ENCODE measurements at regions not wholly inside any gene's neighbourhood (a gene's known extent, or its start where the extent isn't known, plus 50 kb on each side); places are given as distances from the start of the nearest gene placed in this dataset.

DNA sequence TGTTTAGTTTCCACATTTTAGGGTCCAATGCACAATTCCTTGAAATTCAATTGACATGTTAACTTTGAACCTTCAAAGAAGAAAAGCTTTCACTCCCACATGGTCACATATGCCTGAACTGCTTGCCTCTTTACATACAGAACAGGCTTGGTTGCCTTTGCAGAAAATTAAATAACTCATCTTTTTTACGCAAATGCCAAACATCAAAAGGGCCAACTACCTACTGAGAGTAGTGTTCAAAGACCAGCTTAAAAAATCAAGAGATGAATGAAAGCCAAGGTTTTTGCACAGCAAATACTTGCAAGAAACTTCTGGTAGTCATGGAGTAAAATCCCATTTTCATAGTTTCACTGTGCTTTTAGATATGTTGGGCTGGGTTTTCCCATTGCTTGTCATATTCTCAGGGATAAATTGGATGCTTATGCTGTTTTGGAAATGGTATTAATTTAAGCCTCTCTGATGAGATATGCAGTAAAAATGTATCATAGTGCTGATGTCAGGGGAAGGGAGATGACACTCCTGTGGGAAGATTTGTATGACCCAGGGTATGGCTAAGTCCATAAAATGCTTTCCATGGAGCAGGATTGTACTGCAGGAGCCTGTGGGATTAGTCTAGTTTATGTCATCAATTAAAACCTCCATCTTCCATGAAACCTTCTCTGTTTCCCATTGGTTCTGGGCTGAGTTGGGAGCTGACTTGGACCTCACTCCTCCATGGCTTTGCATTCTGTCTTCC, 60.6 kb upstream of the DARS1 start (continued):
- TF ChIP-seq HSF4 (CRISPR knock-in tag; IDR thresholded peaks at IDR 0.05; ENCODE audit: borderline replicate concordance): no peak
- no peak for TF ChIP-seq MCM5 (IDR thresholded peaks at IDR 0.05; ENCODE audit: low read depth)
- TF ChIP-seq, protein P1, sequence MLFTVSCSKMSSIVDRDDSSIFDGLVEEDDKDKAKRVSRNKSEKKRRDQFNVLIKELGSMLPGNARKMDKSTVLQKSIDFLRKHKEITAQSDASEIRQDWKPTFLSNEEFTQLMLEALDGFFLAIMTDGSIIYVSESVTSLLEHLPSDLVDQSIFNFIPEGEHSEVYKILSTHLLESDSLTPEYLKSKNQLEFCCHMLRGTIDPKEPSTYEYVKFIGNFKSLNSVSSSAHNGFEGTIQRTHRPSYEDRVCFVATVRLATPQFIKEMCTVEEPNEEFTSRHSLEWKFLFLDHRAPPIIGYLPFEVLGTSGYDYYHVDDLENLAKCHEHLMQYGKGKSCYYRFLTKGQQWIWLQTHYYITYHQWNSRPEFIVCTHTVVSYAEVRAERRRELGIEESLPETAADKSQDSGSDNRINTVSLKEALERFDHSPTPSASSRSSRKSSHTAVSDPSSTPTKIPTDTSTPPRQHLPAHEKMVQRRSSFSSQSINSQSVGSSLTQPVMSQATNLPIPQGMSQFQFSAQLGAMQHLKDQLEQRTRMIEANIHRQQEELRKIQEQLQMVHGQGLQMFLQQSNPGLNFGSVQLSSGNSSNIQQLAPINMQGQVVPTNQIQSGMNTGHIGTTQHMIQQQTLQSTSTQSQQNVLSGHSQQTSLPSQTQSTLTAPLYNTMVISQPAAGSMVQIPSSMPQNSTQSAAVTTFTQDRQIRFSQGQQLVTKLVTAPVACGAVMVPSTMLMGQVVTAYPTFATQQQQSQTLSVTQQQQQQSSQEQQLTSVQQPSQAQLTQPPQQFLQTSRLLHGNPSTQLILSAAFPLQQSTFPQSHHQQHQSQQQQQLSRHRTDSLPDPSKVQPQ (CRISPR knock-in tag; IDR thresholded peaks at IDR 0.05; ENCODE audit: borderline replicate concordance): no peak
- no peak for TF ChIP-seq FOS (IDR thresholded peaks at IDR 0.05; ENCODE audit: extremely low read depth, insufficient read length)
- no peak for TF ChIP-seq DNMT1 (IDR thresholded peaks at IDR 0.05)
- TF ChIP-seq ARID2 (IDR thresholded peaks at IDR 0.05): no peak
- TF ChIP-seq SMAD2 (IDR thresholded peaks at IDR 0.05; ENCODE audit: low read depth, low read length): no peak

DNA sequence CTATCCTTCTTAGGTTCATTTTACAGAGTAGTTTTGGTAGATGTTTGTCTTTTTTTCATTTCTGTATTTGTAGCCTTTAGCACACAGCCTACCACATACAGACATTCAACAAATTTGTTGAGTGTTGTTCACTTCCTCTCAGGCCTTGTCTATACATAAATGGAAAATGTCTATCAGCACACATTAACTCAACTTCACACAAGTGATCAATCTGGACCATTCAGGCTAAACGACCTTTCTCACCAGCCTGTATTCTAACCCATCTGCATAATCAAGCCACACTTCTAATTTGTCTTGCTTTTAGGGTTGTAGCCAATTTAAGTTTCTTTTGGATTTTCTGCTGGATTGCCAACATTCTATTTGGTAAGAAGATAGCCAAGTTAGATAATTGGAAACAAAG, 59.9 kb upstream of the DARS1 start:
- Histone ChIP-seq H3K9me1 (ENCODE audit: control insufficient read depth, insufficient read depth, low read length) (no peaks in the 10 kb centered on the region), H3K36me3 (ENCODE audit: control insufficient read depth, insufficient read depth, low read length) (no peaks in the 10 kb centered on the region), H3K27ac (ENCODE audit: extremely low read depth, low read depth, low read length) (no peak overlapping the region), H3K4me1 (replicated peaks in 1 of 2; ENCODE audit: control insufficient read depth in 2 of 2, insufficient read depth in 2 of 2, low read length in 2 of 2) (no peaks in the 10 kb centered on the region), H3K27me3 (ENCODE audit: control insufficient read depth in 2 of 2, insufficient read depth in 2 of 2, low read length in 2 of 2) (peaks cover 0 to 4% of the 10 kb centered on the region in 2 experiments; a peak in 2 of 5 replicates), H3K9ac (ENCODE audit: insufficient read depth in 1 of 2, low read depth in 2 of 2, low read length in 2 of 2) (no peak overlapping the region), H3K4me3 (no peak overlapping the region), H3K9me3 (replicated peaks; ENCODE audit: control insufficient read depth, insufficient read depth, low read depth, low read length) (no peaks in the 10 kb centered on the region), H4K20me1 (replicated peaks; ENCODE audit: control insufficient read depth, insufficient read depth, low read length) (no peaks in the 10 kb centered on the region), H3K4me2 (ENCODE audit: insufficient read depth, low read length) (no peak overlapping the region), H2AFZ (ENCODE audit: low read depth, low read length) (no peak overlapping the region), H3K79me2 (ENCODE audit: control insufficient read depth, insufficient read depth, low read length) (no peaks in the 10 kb centered on the region)
- no peak for FAIRE-seq
- no peak for TF ChIP-seq RUNX1 (IDR thresholded peaks at IDR 0.05; ENCODE audit: low read depth)
- no peak for DNase-seq (ENCODE audit: extremely low read depth in 1 of 4, low spot score in 3 of 4)
- 0% methylated on average over 1 of the region's 1 CpG for WGBS (ENCODE audit: insufficient coverage, low coverage, missing lambda C conversion rate)
- intact Hi-C loops (cut with micrococcal nuclease) (no loop called here), in situ Hi-C loops (cut with MboI) (no loop called here)
- POLR2A ChIA-PET: no interaction called here
- BruUV-seq (replicated peaks): no TSS peak
- ATAC-seq: no peak
- CTCF ChIA-PET (ENCODE audit: low intra/inter-chr PET ratio): no interaction called here

All from K562 (cell line).